Left hindlimb (tissue), 1 donor: ENCODE measurements at regions not wholly inside any gene's neighbourhood (a gene's known extent, or its start where the extent isn't known, plus 50 kb on each side); places are given as distances from the start of the nearest gene placed in this dataset.

Experiments used
- DNase-seq: peaks from one replicate; pipeline ENCODE4 v3.0.0-alpha.2; 2018

GRCh38 chr12:132423820-132424645, 65.9 kb upstream of the FBRSL1 start:
- peak; percentile 34 for DNase-seq

GRCh38 chr12:132423251-132423819, 66.6 kb upstream of the FBRSL1 start:
- peak; percentile 49 for DNase-seq

- peak; percentile 43 for DNase-seq
Measured at GRCh38 chr12:132422381-132423043, 67.4 kb upstream of the FBRSL1 start.

DNA sequence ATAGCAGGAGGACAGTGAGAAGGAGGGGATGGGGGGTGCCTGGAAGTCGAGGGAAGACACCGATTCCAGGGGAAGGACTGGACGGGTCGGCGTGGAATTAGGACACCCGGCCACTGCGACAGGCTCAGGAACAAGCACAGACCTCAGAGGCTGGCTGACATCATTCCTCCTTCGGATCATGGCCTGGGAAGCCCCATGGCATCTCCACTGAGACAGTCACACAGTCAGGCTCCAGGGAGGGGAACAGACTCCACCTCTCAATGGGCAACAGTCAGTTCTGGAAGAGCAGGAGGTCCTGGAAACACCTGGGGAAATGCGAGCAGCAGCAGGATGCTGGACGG, 67.9 kb upstream of the FBRSL1 start:
- DNase-seq = no peak

GRCh38 chr12:132419631-132420246, 70.2 kb upstream of the FBRSL1 start:
- peak; percentile 39 for DNase-seq

DNA sequence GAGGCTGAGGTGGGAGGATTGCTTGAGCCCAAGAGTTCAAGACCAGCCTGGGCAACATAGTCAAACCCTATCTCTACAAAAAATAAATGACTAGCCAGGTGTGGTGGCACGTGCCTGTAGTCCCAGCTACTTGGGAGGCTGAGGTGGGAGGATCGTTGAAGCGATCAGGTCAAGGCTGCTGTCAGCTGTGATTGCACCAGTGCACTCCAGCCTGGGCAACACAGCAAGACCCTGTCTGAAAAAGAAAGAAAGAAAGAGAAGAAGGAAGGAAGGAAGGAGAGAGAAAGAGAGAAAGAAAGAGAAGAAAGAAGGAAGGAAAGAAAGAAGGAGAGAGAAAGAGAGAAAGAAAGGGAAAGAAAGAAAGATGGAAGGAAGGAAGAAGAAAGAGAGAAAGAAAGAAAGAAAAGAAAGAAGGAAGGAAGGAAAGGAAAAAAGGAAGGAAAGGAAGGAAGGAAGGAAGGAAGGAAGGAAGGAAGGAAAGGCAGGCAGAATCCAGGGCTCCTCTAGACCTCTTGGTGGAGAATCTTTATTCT, 71.5 kb upstream of the FBRSL1 start:
- no peak for DNase-seq

GRCh38 chr12:132417741-132418140, 72.2 kb upstream of the FBRSL1 start:
- DNase-seq = no peak

- DNase-seq = peak; percentile 43
Measured at GRCh38 chr12:132416827-132417226, 73.1 kb upstream of the FBRSL1 start.

GRCh38 chr12:132416121-132416673, 73.8 kb upstream of the FBRSL1 start:
- DNase-seq = peak; percentile 29

GRCh38 chr12:132415327-132416120, 74.4 kb upstream of the FBRSL1 start:
- peak; percentile 40 for DNase-seq

DNA sequence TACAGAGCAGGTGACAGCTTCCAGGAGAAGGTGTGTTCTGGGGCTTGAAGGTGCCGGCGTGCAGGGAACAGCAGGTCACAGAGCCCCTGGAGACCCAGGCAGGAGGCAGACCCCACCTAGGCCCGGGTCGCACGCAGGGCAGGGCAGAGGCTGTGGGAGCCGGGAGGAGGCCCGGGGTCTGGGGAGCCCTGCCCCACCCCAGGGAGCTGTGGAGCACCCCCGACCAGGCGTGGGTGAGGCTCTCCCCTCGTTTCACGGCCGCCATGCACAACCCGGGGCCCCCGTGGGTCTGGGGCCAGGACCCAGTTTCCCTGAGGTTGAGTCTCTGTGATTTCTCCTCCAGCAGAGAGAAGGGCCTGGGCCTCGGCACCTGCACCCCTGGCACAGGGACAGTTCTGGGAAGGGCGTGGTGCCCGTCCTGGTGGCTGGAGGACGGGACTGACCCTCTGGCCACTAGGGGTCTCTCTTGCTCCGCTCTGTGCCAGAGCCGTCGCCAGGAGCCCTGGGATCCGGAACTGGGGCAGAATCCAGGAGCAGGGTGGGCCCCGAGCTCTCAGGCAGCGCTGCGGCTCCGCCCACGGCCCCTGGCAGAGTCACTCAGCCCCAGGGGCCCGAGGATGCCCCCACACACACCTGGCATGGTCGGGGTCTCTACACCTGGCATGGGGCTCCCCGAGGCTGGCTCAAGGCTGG, 75.2 kb upstream of the FBRSL1 start:
- DNase-seq = peak; percentile 87

- peak; percentile 41 for DNase-seq
Measured at GRCh38 chr12:132413931-132414588, 75.9 kb upstream of the FBRSL1 start.

GRCh38 chr12:132411457-132411856, 78.5 kb upstream of the FBRSL1 start:
- no peak for DNase-seq

- no peak for DNase-seq
Measured at GRCh38 chr12:132410849-132411248, 79.1 kb upstream of the FBRSL1 start.

DNA sequence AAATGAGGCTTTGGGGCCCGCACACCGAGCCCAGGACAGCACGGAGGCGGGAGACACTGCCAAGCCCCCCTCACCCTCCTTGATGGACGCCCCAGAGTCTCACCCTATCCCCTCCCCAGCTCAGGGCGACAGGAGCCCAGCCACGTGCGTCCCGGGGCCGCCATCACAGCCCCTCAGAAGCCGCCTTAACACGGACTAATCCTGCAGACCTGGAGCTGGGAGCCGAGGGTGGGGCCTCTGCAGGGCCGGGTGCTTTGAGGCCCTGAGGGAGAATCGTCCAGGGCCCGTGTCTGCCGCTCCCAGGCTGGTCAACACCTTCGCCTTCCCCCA, 79.7 kb upstream of the FBRSL1 start:
- DNase-seq = no peak

GRCh38 chr12:132409495-132410295, 80.3 kb upstream of the FBRSL1 start:
- DNase-seq = no peak

GRCh38 chr12:132408626-132409494, 79.5 kb upstream of the GALNT9 start:
- DNase-seq = no peak

- no peak for DNase-seq
Measured at GRCh38 chr12:132407992-132408391, 78.6 kb upstream of the GALNT9 start.

DNA sequence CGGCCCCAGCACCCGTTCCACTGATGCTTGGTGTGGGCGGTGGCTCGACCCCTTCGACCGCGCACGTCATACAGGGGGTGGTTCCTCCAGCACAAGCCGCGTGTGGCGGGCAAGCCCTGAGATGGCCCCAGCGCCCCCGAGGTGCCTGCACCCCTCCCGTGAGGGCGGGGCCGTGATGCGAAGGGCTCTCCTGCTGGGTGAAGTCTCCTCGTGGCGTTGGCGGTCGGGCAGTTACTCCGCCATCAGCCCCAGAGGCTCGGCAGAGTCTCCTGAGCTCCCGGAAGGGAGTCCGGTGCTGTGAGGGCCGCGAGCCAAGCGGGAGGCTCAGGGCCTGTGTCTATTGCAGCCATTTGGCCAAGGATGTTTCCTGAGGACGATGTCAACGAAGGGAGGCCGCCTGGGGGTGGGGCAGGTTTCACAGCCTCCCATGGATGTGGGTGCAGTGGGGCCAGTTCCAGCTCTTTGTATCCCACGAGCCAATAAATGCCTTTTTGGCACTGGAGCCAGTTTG, 78.1 kb upstream of the GALNT9 start:
- no peak for DNase-seq
